A549 (cell line): ENCODE measurements at regions not wholly inside any gene's neighbourhood (a gene's known extent, or its start where the extent isn't known, plus 50 kb on each side); places are given as distances from the start of the nearest gene placed in this dataset.

ENCODE experiments used
- ATAC-seq, 2 experiments: fragments of 200-7000 bp in 1 of 2; fragments of >200 bp in 1 of 2; cut with Nextera tagmentation in 1 of 2; cut with Tn5 transposase in 1 of 2; 3 replicates each; pipeline versions ENCODE4 v1.8.0 to v1.9.1; 2018 to 2020; ENCODE audit warnings: mild to moderate bottlenecking in 1 of 2, moderate library complexity in 1 of 2
- CTCF ChIA-PET: fragments of 300-600 bp; sonication (Branson Sonifier 250); formaldehyde crosslinking; extraction: SDS; loops from one replicate; lab custom pipeline; 2021; ENCODE audit warnings: antibody characterized with exemption, inconsistent platforms; lab: Yijun Ruan, JAX
- POLR2A ChIA-PET: fragments of 350-600 bp; formaldehyde crosslinking; extraction: SDS; loops from one replicate; lab custom pipeline; 2021; ENCODE audit warnings: antibody characterized with exemption, inconsistent platforms; lab: Yijun Ruan, JAX
- DNase-seq, 2 experiments: peaks; one replicate each; pipeline versions ENCODE4 v3.0.0 to v3.0.0-alpha.2; 2011 to 2016; ENCODE audit warnings: low read depth in 1 of 2, low spot score in 1 of 2
- FAIRE-seq: peaks from 2 replicates; lab custom pipeline; 2011; peaks lifted over from hg19 to GRCh38; lab: Jason Lieb, UNC
- H3K27ac ChIP-seq, 2 experiments: fragments of >200 bp; sonication (Bioruptor Twin); formaldehyde crosslinking; 3 replicates each; pipeline ENCODE4 v1.5.1; 2016 to 2017
- H3K4me1 ChIP-seq: fragments of >200 bp; sonication (Bioruptor Twin); formaldehyde crosslinking; 3 replicates; pipeline ENCODE4 v1.6.1; 2016
- H3K4me2 ChIP-seq: fragments of >200 bp; sonication (Bioruptor Twin); formaldehyde crosslinking; 3 replicates; pipeline ENCODE4 v1.6.1; 2016
- H3K4me3 ChIP-seq: fragments of >200 bp; sonication (Bioruptor Twin); formaldehyde crosslinking; 3 replicates; pipeline ENCODE4 v1.5.1; 2016
- H3K9me3 ChIP-seq: fragments of >200 bp; sonication (Bioruptor Twin); formaldehyde crosslinking; 3 replicates; pipeline ENCODE4 v1.6.1; 2016
- ATOH8 ChIP-seq: fragments of 250-450 bp; sonication (Bioruptor Pico); IDR thresholded peaks from 2 replicates; pipeline ENCODE4 v1.5.0; 2020; ENCODE audit warnings: low read depth, mild to moderate bottlenecking, moderate library complexity
- BCL3 ChIP-seq: fragments of >200 bp; sonication (Bioruptor Twin); formaldehyde crosslinking; IDR thresholded peaks from 3 replicates; pipeline ENCODE4 v1.6.1; 2016
- CBX2 ChIP-seq: fragments of 200-600 bp; sonication (generic); IDR thresholded peaks from 2 replicates; pipeline ENCODE4 v1.6.1; 2016; ENCODE audit warnings: low read depth, mild to moderate bottlenecking, borderline replicate concordance
- CBX8 ChIP-seq: fragments of 200-600 bp; sonication (generic); IDR thresholded peaks from 2 replicates; pipeline ENCODE4 v1.6.1; 2016
- CEBPB ChIP-seq, 2 experiments: fragments of >200 bp in 1 of 2; sonication (Bioruptor Twin) in 1 of 2; formaldehyde crosslinking in 1 of 2; IDR thresholded peaks; 2 replicates each; pipeline ENCODE4 v1.6.1; 2012 to 2016
- CHD2 ChIP-seq: fragments of 150-350 bp; IDR thresholded peaks from 2 replicates; pipeline ENCODE4 v1.6.1; 2014; ENCODE audit warnings: low read length; ENCODE audit not compliant: partially characterized antibody
- E2F6 ChIP-seq: IDR thresholded peaks from 2 replicates; pipeline ENCODE4 v1.6.1; 2012; ENCODE audit warnings: low read depth, borderline replicate concordance
- EHMT2 ChIP-seq: fragments of 200-600 bp; sonication (generic); IDR thresholded peaks from 2 replicates; pipeline ENCODE4 v1.6.1; 2016; ENCODE audit warnings: antibody characterized with exemption, low read depth, mild to moderate bottlenecking, moderate library complexity
- ELK1 ChIP-seq: fragments of 150-350 bp; IDR thresholded peaks from 2 replicates; pipeline ENCODE4 v1.6.1; 2014; ENCODE audit warnings: low read depth, mild to moderate bottlenecking, low read length
- EP300 ChIP-seq, 2 experiments: fragments of >200 bp; sonication (Bioruptor Twin); formaldehyde crosslinking; IDR thresholded peaks; 2 replicates in 1 of 2; 3 replicates in 1 of 2; pipeline ENCODE4 v1.6.1; 2016 to 2017
- FOSB ChIP-seq: fragments of 250-450 bp; sonication (Bioruptor Pico); IDR thresholded peaks from 2 replicates; pipeline ENCODE4 v1.5.0; 2020; ENCODE audit warnings: mild to moderate bottlenecking, moderate library complexity
- GATA3 ChIP-seq: IDR thresholded peaks from 2 replicates; pipeline ENCODE4 v1.6.1; 2012; ENCODE audit warnings: borderline replicate concordance
- HDAC2 ChIP-seq: fragments of 200-600 bp; sonication (generic); IDR thresholded peaks from 2 replicates; pipeline ENCODE4 v1.6.1; 2016
- HEYL ChIP-seq: fragments of 250-450 bp; sonication (Bioruptor Pico); IDR thresholded peaks from 2 replicates; pipeline ENCODE4 v1.8.0; 2021; ENCODE audit warnings: mild to moderate bottlenecking, moderate library complexity
- KDM1A ChIP-seq: fragments of 200-600 bp; sonication (generic); IDR thresholded peaks from 2 replicates; pipeline ENCODE4 v1.6.1; 2016; ENCODE audit warnings: low read depth, mild to moderate bottlenecking
- MAZ ChIP-seq: fragments of 150-350 bp; IDR thresholded peaks from 2 replicates; pipeline ENCODE4 v1.6.1; 2014; ENCODE audit warnings: antibody characterized with exemption, low read depth, low read length, borderline replicate concordance
- NFE2L2 ChIP-seq: fragments of 150-350 bp; conservative IDR thresholded peaks from 2 replicates; pipeline ENCODE4 v1.6.1; 2014; ENCODE audit warnings: low read length
- NPAS2 ChIP-seq: fragments of 250-450 bp; sonication (Bioruptor Pico); IDR thresholded peaks from 2 replicates; pipeline ENCODE4 v1.8.0; 2022; ENCODE audit warnings: mild to moderate bottlenecking, moderate library complexity, borderline replicate concordance
- NR3C1 ChIP-seq: fragments of >200 bp; sonication (Bioruptor Twin); formaldehyde crosslinking; IDR thresholded peaks from 3 replicates; pipeline ENCODE4 v1.6.1; 2017
- PHF8 ChIP-seq: fragments of 200-600 bp; sonication (generic); IDR thresholded peaks from 2 replicates; pipeline ENCODE4 v1.6.1; 2016; ENCODE audit warnings: low read depth, mild to moderate bottlenecking, antibody characterized with exemption, moderate library complexity, borderline replicate concordance
- POLR2A ChIP-seq: IDR thresholded peaks from 2 replicates; pipeline ENCODE4 v1.6.1; 2012; ENCODE audit warnings: mild to moderate bottlenecking, low read length
- RCOR1 ChIP-seq: fragments of 150-350 bp; IDR thresholded peaks from 2 replicates; pipeline ENCODE4 v1.6.1; 2014; ENCODE audit warnings: antibody characterized with exemption, low read length, low read depth
- REST ChIP-seq: fragments of 200-600 bp; sonication (generic); IDR thresholded peaks from 2 replicates; pipeline ENCODE4 v1.6.1; 2016; ENCODE audit warnings: antibody characterized with exemption, mild to moderate bottlenecking, moderate library complexity
- SMC3 ChIP-seq: fragments of >200 bp; sonication (Bioruptor Twin); formaldehyde crosslinking; IDR thresholded peaks from 3 replicates; pipeline ENCODE4 v1.6.1; 2018; ENCODE audit warnings: inconsistent platforms
- TFCP2L1 ChIP-seq: fragments of 250-450 bp; sonication (Bioruptor Pico); IDR thresholded peaks from 2 replicates; pipeline ENCODE4 v1.5.0; 2021; ENCODE audit warnings: mild to moderate bottlenecking
- TP53 ChIP-seq: fragments of 250-450 bp; sonication (Bioruptor Pico); IDR thresholded peaks from 2 replicates; pipeline ENCODE4 v1.5.0; 2021; ENCODE audit warnings: mild to moderate bottlenecking, moderate library complexity
- USF2 ChIP-seq: fragments of 450-650 bp; IDR thresholded peaks from 2 replicates; pipeline ENCODE4 v1.6.1; 2014; ENCODE audit warnings: antibody characterized with exemption
- WGBS: methylation state at CpG from one replicate; pipeline ENCODE4 v1.1.6; 2017; ENCODE audit errors: missing lambda C conversion rate; 5-methylcytosine and 5-hydroxymethylcytosine counted together

- Histone ChIP-seq H3K4me3 (no peak overlapping the region), H3K4me1 (no peaks in the 10 kb centered on the region), H3K4me2 (no peak overlapping the region), H3K27ac (no peak overlapping the region), H3K9me3 (no peaks in the 10 kb centered on the region)
- FAIRE-seq: no peak
- 8% methylated on average over 7 of the region's 7 CpGs for WGBS
- ATAC-seq: no peak
- no peak for DNase-seq
- POLR2A ChIA-PET: no interaction called here
- CTCF ChIA-PET: no interaction called here
- TF ChIP-seq USF2: no peak
- no peak for TF ChIP-seq MAZ
- no peak for TF ChIP-seq GATA3
- no peak for TF ChIP-seq HDAC2
- no peak for TF ChIP-seq CBX8
- no peak for TF ChIP-seq NPAS2 (CRISPR knock-in tag)
- no peak for TF ChIP-seq RCOR1
- no peak for TF ChIP-seq CEBPB (IDR thresholded peaks at IDR 0.05)
- TF ChIP-seq CBX2: no peak
- no peak for TF ChIP-seq FOSB (CRISPR knock-in tag)
- TF ChIP-seq SMC3: no peak
- no peak for TF ChIP-seq PHF8
- TF ChIP-seq KDM1A: no peak
- TF ChIP-seq BCL3: no peak
- no peak for TF ChIP-seq REST
- TF ChIP-seq EHMT2: no peak
- no peak for TF ChIP-seq ELK1
- no peak for TF ChIP-seq NR3C1
- no peak for TF ChIP-seq TFCP2L1 (CRISPR knock-in tag)
- TF ChIP-seq TP53 (CRISPR knock-in tag): no peak
These were observed 1493.2 kb downstream of the MAT2B start for GRCh38 chr5:164998590-164998989.

GRCh38 chr5:165000479-165001190 is 1495.2 kb downstream of the MAT2B start:
- no peak for FAIRE-seq
- Histone ChIP-seq H3K4me1 (no peaks in the 10 kb centered on the region), H3K4me2 (no peak overlapping the region), H3K9me3 (no peaks in the 10 kb centered on the region), H3K27ac (no peak overlapping the region), H3K4me3 (no peak overlapping the region)
- ChIA-PET CTCF (no interaction called here), POLR2A (no interaction called here)
- no peak for ATAC-seq
- no peak for DNase-seq
- WGBS: 31% methylated on average over 5 of the region's 5 CpGs
- TF ChIP-seq EP300 (IDR thresholded peaks at IDR 0.05) (no peak), ATOH8 (CRISPR knock-in tag) (no peak), E2F6 (no peak), POLR2A (no peak), HEYL (CRISPR knock-in tag) (no peak), NFE2L2 (no peak), CHD2 (no peak), REST (no peak), GATA3 (no peak), PHF8 (no peak)
